CD4-positive, alpha-beta T cell treated with Interleukin-15 for 4 hours (primary cell): ENCODE measurements at regions not wholly inside any gene's neighbourhood (a gene's known extent, or its start where the extent isn't known, plus 50 kb on each side); places are given as distances from the start of the nearest gene placed in this dataset.

ENCODE experiments used
- DNase-seq: peaks from one replicate; pipeline ENCODE4 v3.0.0-alpha.2; 2020; ENCODE audit warnings: low spot score

GRCh38 chr5:54743581-54743980 lies 226.0 kb downstream of the SNX18 start:
- DNase-seq: no peak

- no peak for DNase-seq
Observed at GRCh38 chr5:54742417-54742891, 224.9 kb downstream of the SNX18 start.

- no peak for DNase-seq
Observed at GRCh38 chr5:54741711-54742110, 224.2 kb downstream of the SNX18 start.

- no peak for DNase-seq
Observed at GRCh38 chr5:54740141-54740540, 222.6 kb downstream of the SNX18 start.

GRCh38 chr5:54739371-54739770 lies 221.8 kb downstream of the SNX18 start:
- DNase-seq: no peak

GRCh38 chr5:54738973-54739367 lies 221.4 kb downstream of the SNX18 start:
- DNase-seq: no peak

GRCh38 chr5:54738118-54738972 lies 220.8 kb downstream of the SNX18 start:
- DNase-seq: no peak

GRCh38 chr5:54736003-54736797 lies 218.6 kb downstream of the SNX18 start:
- no peak for DNase-seq

- no peak for DNase-seq
Observed at GRCh38 chr5:54733101-54733500, 215.5 kb downstream of the SNX18 start.

GRCh38 chr5:54732108-54732507 lies 214.5 kb downstream of the SNX18 start:
- DNase-seq: no peak

- no peak for DNase-seq
Observed at GRCh38 chr5:54728588-54728915, 211.0 kb downstream of the SNX18 start.

GRCh38 chr5:54727874-54728587 lies 210.5 kb downstream of the SNX18 start:
- DNase-seq: no peak

GRCh38 chr5:54725391-54726280 lies 208.1 kb downstream of the SNX18 start:
- no peak for DNase-seq

GRCh38 chr5:54722846-54723433 lies 205.4 kb downstream of the SNX18 start:
- DNase-seq: no peak

GRCh38 chr5:54721951-54722654 lies 204.5 kb downstream of the SNX18 start:
- DNase-seq: no peak

- DNase-seq: no peak
Observed at GRCh38 chr5:54721116-54721515, 203.6 kb downstream of the SNX18 start.

- no peak for DNase-seq
Observed at GRCh38 chr5:54720341-54720740, 202.8 kb downstream of the SNX18 start.

- no peak for DNase-seq
Observed at GRCh38 chr5:54719384-54720283, 202.1 kb downstream of the SNX18 start.

- no peak for DNase-seq
Observed at GRCh38 chr5:54718656-54719055, 201.1 kb downstream of the SNX18 start.
